HG03469 (cell line): ENCODE measurements at regions not wholly inside any gene's neighbourhood (a gene's known extent, or its start where the extent isn't known, plus 50 kb on each side); places are given as distances from the start of the nearest gene placed in this dataset.
"Not testable (repeated sequence)": the region's sequence is repeated elsewhere in the genome, so short reads cannot be mapped to it uniquely, and the experiment has no call there.

Experiments
- ATAC-seq: cut with Tn5 transposase; IDR thresholded peaks from one replicate; pipeline ENCODE4 v1.9.1; 2021; ENCODE audit warnings: mild to moderate bottlenecking, moderate library complexity, moderate number of reproducible peaks; ENCODE audit not compliant: unreplicated experiment

DNA sequence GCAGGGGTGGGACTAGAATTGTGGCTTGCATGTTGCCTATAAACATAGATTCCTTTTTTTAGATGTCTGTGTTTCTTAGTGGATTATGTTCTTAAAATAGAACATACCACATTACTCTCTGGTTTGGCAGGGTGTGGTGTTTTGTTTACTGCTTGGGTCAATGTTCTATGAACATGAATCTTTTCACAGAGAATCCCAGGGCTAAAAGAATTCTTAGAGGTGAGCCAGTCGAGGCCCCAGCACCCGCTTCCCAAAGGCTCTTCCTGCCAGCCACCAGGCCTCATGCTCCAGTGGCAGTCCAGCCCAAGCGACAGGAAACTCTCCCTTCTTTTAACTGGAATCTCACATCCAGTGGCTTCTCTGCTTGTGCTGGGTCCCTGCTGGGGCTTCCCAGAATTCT, 126.6 kb downstream of the C9orf152 start:
- ATAC-seq: no peak

DNA sequence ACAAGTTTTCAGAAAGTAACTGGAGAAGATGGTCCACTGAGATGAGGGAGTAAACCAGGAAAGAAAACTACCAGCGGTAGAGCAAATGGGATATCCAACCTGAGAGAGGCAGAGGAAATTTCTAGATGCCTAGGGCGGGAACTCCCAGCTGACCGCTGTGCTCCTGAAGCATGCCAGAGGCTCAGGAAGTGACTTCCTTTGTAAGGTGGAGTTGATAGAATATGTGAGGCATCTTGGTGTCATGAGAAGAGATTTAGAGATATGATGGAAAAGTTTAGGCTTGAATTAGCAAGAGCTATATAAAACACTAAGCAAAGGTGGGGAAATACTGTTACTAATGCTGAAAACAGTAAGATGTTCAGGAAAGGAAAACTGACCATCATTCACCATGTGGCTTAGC, 124.1 kb downstream of the C9orf152 start:
- ATAC-seq: no peak

DNA sequence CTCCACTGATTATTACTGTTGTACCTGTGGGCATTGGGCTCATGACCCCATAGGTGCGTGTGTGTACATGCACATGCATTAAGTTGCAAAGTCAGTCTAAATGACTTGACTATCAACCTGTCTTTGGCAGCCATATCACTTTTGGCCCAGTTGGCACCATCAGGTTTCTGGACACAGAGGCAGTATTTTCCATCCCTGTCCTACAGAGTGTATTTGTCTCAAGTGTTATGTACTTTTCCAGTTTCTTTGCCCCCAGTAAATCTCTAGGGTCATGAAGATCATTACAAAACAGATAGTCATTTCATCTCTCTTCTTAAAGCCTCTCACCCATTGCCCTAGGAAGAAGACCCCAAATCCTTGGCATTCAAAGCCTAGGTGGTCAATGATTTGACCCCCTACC, 121.4 kb downstream of the C9orf152 start:
- no peak for ATAC-seq

DNA sequence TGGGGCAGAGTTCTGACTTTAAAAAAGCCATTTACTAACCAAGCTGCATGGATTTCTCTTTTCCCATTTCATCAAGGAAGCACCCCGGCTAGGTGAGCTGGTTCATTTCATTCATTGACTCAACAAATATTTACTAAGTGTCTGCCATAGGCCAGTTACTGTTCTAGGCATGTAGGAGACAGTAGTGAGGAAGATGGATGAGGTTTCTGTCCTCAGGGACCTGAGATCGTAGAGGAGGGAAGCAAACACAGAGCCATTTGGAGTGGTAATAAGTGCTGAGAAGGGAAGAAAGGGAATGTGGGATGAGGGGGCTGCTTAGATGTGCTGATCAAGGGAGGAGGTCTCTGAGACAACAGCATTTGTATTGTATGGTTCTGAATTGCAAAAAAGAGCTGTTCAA, 120.4 kb downstream of the C9orf152 start:
- no peak for ATAC-seq

DNA sequence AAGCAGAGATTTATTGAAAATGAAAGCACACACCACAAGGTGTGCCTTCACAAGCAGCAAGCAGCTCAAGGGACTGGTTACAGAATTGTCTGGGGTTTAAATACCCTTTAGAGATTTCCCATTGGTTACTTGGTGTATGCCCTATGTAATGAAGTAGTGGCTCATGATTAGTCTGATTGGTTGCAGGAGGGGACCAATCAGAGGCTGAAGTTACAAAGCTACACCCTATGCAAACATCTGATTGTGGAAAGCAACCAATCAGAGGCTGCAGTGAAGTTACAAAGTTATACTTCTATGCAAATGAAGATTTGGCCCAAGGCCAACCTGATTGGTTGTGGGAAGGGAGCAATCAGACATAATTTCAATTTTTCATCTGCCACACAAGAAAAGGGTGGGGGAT, 119.9 kb downstream of the C9orf152 start:
- ATAC-seq: no peak

DNA sequence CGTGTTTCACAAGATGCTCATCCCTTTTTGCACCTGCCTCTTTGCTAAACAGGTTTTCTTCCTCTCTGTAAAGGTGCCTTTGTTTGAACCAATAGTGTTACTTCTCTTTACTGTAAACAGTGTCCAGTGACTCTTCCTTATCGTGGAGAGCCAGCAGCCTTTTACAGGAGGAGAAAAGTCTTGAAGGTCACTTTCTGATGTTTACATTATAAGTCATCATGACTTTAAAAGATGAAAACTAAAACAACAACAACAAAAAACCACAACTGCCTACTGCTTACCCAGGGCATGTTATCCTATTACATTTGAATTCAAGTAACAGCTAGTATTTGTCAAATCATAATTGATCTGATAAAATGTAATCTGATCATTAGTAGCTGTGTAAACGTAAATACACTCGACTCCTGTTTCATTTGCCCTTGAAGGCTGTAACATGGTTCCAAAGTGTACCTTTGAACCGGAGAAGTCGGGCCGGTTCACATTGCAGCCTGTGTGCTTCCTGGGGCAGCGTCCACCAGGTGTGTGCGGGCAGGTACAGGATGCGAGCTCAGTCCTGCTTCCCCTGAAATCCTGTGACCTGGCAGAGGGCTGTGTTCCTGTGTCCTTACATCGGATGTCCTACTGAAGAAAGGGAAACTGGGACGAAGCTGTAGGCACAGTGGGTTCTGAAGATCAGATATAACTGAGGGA, 118.1 kb downstream of the C9orf152 start:
- no peak for ATAC-seq

DNA sequence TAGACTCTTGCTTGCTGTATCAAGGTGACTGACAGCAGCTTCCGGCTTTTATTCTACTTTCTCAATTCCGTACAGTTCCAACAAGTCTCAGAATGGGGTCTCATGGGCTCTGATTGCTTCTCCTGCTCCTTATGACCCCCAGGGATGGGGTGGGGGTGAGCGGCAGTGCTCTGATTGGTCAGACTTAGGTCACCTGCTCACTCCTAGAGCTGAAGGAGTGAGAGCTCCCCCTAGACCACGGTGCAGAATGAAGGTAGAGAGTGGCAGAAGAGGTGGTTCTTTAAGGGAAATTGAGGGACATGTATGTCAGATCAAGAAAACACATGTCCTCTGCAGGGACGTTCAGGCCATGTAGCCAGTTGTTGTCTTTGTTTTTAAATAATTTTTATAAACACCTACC, 115.2 kb downstream of the C9orf152 start:
- no peak for ATAC-seq

DNA sequence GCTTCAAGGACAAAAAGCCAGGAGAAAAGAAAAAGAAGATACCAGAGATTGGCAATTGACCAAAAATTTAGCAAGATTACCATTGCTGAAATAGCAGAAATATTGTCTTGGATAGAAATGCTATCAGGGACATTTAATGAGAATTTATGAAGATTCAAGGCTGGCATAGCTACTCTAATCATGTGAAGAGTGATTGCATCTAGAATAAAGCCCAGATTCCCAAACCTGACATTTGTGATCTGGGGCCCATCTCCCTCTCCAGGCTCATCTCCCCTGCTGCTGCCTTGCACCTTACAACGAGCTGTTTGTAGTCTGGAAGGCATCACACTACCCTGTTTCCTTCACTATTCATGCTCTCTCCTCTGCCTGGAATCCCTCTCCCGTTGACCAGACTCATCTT, 114.5 kb downstream of the C9orf152 start:
- ATAC-seq: no peak

DNA sequence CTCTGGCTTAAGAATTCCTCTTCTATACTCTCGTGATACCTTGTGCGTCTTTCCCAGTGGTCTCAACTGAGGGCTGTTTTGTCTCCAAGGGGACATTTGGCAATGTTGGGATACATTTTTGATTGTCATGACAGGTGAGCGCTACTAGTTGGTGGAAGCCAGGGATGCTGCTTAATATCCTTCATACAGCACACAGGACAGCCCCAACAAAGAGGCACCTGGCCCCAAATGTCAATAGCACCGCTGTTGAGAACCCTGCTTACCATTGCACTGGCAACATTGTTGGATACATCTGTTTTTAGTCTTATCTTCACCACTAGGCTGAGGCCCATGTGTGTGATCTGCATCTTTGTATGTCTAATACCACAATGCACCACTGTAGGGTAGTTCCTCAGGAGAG, 114.1 kb downstream of the C9orf152 start:
- no peak for ATAC-seq

DNA sequence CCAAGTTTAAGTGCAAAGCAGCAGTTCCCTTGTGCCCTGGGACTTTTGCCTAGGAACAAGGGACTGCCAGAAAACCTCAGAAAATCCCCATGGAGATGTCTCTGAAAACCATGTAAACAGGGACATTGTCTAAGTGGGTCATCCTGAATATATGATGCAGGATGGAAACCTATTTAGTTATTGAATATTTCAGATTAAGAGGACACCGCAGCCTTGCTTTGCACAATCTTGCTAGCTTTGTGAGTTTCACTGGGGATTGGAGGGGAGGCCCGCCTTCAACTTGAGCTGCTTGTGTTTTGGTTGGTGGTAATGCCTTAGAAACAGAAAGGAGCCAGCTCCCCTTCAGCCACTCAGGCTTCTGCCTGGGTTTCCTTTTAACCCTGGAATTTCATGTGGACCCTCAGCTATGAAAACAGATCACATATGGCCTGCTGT, 112.8 kb downstream of the C9orf152 start:
- no peak for ATAC-seq

DNA sequence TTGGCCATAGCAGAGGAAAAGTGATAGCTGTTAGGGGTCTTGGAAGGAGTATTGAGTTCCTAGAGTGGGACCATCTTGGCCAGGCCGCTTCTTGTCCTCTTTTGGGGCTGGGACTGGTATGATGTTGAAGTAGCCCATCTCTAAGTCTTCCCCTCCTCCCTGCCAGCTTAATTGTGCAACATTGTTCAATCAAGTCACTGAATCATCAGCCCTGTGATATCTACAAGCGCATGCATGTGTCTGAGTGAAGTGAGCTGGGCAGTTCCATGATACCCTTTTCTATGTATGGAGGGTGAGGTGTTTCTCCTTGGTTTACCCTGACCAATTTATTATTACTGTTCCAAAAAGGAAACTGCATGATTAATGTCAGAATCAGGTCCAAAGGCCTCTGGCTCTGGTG, 112.2 kb downstream of the C9orf152 start:
- no peak for ATAC-seq

DNA sequence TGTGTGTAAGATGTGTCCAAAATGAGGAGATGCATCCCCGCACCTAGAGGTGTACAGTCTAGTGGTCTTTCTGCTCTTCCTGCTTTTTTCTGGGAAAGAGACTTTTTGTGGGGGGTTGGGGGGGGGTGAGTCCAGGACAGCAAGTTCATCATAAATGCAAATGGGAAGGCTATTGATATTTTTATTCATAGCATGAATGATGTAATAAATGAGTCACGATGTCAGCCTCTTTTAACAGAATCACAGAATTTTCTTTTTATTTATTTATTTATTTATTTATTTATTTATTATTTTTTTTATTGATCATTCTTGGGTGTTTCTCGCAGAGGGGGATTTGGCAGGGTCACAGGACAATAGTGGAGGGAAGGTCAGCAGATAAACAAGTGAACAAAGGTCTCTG, 111.3 kb downstream of the C9orf152 start:
- ATAC-seq: not testable (repeated sequence)

DNA sequence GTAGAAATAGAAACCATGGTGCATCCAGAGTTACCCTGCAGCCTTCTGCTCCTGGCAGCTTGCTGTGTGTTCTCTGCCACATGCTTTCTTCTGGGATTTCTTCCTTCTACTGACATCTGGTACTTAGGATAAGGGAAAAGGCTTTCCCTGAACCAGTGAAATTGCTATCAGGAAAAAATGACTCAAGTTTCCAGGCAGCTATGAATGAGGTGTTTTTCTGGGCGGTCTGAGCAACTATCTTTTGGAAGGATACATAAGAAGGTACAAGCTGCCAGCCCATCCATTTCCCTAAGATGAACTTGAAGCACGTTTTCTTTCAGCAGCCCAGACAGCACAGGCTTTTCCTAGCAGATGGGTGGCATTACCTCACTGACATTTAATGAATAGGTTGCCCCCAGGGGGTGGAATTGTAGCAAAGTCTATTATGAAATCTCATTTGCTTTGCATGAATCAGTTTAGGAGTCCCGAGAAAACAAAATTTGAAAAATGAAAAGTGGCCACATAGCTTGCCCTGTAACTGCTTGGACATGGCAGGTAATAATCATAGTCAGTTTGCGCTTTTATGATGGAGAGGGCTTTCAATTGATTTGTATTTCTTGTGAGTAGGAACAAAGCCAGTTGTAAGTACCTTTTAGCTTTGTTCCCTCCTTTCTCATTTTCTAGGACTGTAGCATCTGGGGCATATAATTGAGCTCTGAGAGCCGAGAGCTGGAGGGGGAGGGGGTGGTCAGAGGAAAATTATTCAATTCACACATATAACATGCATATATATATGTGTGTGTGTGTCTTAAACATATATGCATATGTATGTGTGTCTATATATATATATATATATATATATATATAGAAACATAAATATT, 108.5 kb downstream of the C9orf152 start:
- ATAC-seq: no peak

DNA sequence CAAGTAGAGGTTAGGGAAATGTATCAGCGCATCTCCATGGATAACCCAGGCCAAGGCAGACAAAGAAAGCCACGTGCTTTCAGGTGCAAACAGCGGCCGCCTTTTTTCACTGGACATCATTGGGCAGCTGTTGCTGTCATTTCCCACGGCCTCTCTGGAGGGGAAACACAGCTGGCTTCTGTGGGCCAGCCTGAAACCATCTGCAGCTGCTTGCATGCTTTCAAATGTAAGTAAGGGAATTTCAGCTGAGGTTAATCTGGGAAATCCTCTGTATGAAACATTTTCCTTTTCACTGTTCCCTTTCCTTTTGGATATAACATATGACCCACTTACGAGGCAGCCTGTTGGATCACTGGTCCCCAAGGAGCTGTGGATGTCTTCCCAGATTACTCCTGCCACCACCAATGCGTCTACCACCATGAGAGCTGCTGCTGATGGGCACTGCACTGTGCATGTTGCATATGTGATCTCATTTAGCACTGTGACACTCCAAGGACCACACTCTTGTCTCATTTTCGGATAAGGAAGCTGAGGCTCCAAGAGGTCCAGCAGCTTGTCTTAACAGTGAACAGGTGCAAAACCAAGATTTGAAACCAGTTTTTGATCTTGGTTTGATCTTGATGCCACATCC, 106.3 kb downstream of the C9orf152 start:
- ATAC-seq: peak; percentile 50

DNA sequence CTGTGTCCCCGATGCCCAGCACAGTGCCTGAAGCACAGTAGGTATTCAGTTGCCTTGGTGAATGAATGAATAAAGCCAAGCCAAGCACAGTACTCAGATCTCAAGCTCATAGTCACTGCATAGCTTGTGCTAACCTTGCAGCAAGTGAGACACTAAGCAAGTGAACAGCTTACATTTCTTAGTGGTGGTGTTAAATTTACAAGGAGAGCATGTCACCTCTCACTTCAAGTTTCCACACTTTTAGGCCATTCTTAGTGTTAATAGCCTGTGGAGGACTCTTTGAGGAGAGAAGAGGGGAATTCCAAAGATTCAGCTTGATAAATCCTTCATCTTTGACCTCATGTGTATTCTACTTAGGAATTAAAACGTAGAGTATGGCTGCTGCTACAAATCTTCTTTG, 104.7 kb downstream of the C9orf152 start:
- no peak for ATAC-seq

DNA sequence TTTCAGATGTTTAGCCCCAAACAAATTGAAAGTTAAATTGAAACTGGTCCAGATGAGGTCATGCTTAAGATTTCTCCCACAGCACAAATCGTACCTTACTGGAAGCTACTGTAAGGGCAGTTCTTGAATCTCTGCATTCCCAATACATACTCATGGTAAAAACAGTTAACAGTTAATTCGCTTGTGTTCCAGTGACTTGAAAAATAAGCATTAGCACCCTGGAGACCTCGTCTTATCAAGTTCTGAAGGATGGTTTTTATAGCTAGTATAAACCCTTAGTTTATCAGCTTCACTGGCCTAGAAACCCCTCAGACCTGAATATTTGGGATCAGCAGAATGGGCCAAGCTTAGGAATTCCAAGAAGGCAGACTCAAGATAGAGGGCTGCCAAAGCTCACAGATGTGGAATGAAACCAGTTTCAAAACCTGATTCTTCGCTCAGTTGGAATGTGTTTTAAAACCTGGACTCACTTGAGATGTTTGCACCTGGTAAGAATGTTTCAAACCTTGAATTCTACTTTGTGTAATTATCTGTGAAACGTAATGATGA, 103.6 kb downstream of the C9orf152 start:
- ATAC-seq: no peak

DNA sequence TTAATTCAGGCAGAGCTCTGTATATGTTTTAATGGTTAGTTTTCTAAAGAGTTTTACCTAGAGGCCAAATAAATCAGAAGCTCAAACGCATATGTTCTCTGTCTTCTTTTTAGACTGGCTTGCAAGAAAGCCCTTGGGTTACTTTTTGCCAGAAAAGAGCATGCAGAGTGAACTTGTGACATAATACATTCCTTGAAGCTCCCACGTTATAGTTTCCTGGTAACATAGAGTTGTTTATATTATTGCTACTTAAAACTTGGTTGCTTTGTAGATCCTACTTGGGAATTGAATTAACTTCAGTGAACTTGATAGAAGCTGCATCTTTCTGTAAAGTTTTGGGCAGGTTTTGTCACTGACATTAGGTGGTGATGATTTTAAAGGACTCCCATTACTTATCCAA, 102.9 kb downstream of the C9orf152 start:
- no peak for ATAC-seq

DNA sequence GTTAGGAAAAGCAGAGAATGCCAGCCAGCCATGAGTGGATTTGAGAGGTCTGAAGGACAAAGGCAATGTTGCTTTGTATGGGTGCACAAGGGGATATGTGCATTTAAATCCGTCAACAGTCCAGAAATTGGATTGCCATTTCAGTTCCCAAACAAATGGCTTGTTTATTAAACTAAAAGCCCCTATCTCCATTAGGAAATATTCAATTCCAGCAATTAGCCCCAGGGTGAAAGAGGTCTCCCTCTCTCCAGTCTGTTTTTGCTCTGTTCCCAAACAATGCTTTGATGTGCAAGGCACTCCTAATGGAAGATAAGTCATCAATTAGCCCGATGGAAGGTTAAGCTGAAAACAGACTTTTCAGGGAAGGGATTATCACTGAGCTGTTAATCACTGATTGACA, 101.3 kb downstream of the C9orf152 start:
- ATAC-seq: no peak

DNA sequence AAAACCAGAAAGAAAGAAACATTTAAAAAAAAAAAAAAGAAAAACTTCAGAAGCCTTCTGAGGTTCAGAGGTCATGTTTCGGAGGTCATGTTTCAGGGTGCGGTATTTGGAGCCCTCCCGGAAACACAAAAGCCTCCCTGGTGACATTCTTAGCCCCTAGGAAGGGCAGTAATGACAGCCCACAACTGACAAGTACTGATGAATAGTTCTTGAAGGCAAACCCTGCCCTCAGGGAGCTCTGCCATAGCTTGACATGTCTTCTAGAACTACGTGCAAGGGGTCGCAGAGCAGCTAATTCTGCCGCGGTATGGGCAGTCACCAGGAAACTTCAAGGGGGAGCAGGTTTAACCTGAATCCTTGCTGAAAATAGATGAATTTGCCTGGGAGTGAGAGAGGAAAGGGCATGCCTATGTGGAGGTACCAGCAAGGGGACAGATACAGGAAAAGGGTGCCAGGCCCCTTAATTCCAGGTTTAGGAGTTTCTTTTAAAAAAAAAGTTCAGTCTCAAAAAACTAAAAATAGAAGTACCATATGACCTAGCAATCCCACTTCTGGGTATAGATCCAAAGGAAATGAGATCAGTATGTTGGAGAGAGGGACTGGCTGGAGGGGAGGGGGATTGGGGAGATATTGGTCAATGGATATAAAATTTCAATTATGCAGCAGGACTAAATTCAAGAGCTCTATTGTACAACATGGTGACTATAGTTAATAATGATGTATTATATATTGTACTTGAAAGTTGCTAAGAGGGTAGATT, 98.4 kb downstream of the C9orf152 start:
- no peak for ATAC-seq

DNA sequence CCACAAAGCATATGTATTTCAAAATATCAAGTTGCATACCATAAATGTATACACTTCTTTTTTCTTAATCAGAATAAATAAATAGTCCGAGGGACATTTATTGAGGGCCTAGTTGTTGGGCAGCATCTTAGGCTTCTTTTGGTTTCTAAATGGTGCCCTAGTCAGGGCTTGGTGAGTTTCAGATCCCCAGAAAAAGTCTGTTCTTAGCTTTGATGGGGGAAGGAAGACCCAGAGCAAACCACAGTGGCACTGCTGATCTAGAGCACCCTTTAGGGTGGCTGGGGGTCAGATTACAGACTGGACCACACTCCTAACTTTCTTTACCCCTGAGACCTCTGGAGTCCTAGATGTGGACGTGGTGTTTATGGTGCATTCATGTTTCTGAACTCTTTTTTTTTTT, 97.8 kb downstream of the C9orf152 start:
- ATAC-seq: peak; percentile 51

DNA sequence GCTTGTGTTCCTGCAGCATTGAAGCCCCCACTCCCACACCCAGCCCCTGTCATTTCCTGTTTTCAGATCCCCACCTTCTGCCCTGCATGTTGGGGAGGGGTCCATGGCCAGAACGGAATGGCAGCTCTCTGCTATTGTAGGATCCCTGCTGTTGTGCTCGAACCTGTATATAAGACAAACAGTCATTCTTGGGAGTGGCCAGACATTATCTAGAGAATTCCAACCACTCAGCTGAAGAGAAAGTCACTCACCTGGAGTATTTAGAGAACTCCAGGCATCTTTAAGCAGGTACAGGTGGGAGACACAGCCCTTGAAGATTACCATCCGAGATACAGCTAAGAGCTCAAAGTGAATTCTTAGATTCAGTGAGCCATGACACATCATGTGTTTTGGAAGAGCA, 96.1 kb downstream of the C9orf152 start:
- ATAC-seq: no peak
